GM18951 (cell line): ENCODE measurements at regions not wholly inside any gene's neighbourhood (a gene's known extent, or its start where the extent isn't known, plus 50 kb on each side); places are given as distances from the start of the nearest gene placed in this dataset.

Source experiments
- POLR2A ChIP-seq: IDR thresholded peaks from 4 replicates; pipeline ENCODE4 v1.6.1; 2011; ENCODE audit warnings: mild to moderate bottlenecking; ENCODE audit not compliant: insufficient read length, insufficient read depth; ENCODE audit errors: extremely low read depth
- in situ Hi-C: fragments of 300-500 bp; cut with MboI; formaldehyde crosslinking; loops from one replicate; pipeline ENCODE4 v1.12.0; 2022; ENCODE audit warnings: low sequenced_read_pairs, mixed read lengths, inconsistent platforms; ENCODE audit not compliant: unreplicated experiment

DNA sequence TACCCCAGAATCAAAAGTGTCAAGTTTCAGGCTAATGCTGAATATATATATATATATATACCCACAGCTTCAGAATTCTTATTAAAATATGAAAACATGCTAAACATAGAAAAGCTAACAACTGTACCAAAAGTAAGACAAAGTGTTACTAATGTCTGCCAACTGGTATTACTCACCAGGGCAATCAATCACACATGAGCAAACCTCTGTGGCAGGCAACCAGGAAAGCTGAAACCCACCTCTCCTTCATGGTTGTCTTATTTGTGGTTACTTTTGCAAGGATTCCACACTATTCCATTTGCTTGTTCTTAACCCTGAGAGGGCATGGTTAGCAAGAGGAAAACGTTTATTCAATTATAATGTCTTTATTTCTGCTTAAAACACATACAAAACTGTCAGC, 512.3 kb upstream of the MDFIC2 start:
- in situ Hi-C loops: no loop called here
- TF ChIP-seq POLR2A: no peak

DNA sequence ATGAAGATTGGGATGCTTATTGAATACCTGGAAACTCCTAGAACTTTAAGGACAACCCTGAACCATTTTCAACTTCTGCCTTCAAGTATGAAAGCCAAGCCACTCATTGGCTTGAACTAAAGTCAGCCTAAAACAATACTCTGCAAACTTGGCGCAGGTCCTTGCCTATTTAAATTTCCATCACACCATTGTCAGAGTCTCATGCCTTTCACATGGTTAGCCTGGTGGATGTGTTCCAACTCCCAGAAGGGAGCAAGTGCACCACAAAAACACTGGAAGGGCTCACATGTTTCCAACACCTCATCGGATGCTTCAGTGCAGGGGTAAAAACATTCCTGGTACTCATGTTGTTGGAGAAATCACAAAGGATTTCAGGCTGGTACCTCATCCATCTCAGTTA, 511.6 kb upstream of the MDFIC2 start:
- no peak for TF ChIP-seq POLR2A
- in situ Hi-C loops: no loop called here

DNA sequence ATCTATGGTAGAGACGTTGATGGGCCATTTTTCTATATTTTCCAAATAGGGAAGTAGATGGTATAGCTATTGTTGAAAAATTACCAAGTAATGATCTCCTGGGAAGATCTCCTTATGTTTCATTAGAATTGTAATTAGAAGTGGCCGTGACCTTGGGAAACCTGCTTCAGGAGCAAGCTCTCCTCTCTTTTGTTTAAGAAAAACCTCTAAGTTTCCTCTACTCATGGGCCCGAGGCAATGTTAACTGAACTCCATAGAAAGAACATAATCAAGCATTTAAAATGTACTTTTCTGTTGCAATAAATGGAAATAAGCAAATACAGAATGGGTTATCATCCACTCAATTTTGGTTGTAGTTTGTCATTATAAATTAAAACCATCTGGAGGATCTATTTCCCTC, 511.2 kb upstream of the MDFIC2 start:
- in situ Hi-C loops: no loop called here
- TF ChIP-seq POLR2A: no peak

DNA sequence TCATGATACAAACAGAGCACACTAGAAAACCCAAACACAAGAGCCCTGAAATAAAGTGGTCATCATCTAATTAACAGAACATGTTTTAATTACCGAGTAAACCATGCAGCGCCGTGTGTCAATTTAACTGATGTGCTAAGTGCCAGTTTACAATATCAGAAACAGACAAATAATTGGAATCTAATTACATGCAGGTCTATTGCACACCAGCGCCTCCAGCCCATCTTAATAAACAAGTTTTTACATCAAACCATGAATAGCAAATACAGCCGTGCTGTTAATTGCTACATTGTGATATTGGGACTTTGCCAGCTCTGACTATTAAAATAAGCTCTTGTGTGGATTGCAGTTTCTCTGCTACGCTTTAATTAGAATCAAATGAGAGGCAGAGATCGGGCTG, 510.2 kb upstream of the MDFIC2 start:
- in situ Hi-C loops: no loop called here
- TF ChIP-seq POLR2A: no peak

DNA sequence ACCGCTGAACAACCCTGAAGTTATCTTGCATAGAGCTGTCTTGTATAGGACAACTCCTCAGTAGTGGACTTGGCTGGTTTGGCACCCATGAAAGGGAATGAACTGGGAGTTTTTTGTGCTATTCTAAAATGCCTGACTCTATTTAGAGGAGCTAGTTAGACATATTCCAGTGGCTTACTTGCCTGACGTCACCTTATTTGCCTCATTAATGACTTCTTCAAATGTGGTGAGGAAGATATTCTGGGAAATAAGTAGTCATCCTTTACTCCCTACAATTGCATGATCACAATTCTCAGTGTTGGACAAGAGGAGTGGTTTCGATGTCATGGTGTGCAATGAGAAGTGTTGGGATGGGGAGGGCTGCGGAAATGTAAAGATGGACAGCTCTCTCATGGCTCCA, 509.2 kb upstream of the MDFIC2 start:
- in situ Hi-C loops: no loop called here
- no peak for TF ChIP-seq POLR2A

DNA sequence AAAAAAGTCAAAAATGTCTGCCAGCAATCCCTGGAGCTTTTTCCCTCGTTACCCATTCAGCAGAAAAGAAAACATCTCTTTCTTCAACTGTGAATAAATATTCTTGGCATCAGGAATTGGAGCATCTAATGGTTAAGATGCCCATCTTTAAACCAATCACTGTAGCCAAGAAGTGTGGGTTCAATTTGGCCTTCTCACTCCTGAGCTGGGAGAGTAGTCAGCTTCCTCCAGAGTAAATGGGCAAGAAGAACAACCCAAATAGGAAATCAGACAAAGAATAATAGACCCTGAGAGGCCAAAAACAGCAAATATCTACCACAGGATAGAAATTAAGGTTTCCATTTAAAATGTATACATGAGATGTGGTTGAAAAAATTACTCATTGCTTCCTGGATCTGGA, 508.0 kb upstream of the MDFIC2 start:
- no peak for TF ChIP-seq POLR2A
- in situ Hi-C loops: no loop called here

DNA sequence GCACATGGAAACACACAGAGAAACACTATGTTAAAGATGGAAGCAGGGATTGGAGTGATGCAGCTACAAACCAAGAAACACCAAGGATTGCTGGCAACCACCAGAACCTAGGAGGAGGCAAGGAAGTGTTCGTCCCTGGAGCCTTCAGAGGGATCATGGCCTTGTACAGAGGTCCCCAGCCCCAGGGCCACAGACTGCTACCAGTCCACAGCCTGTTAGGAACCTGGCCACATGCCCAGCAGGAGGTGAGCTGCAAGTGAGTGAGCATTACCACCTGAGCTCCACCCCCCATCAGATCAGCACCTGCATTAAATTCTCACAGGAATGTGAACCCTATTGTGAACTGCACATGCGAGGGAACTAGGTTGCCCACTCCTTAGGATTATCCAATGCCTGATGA, 505.7 kb upstream of the MDFIC2 start:
- TF ChIP-seq POLR2A: no peak
- in situ Hi-C loops: no loop called here

DNA sequence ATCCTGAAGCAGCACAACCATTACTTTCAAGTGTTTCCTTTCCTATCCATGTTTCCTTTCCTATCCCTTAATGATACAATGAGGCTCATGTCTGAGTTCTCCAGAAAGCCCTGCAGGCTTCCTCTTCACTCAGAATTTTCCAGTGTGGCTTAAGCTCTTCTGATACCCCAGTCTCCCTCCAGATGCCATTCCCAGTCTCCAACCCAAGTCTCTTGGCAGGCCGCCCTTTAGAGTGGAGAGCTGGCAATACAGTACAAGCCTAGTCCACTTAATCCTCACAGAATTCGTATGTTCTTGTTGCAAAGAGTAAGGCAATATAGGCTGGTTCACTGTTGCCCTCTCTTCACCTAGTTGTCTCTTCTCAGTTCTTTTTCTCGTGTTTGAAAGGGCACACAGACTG, 503.9 kb upstream of the MDFIC2 start:
- no peak for TF ChIP-seq POLR2A
- in situ Hi-C loops: no loop called here

DNA sequence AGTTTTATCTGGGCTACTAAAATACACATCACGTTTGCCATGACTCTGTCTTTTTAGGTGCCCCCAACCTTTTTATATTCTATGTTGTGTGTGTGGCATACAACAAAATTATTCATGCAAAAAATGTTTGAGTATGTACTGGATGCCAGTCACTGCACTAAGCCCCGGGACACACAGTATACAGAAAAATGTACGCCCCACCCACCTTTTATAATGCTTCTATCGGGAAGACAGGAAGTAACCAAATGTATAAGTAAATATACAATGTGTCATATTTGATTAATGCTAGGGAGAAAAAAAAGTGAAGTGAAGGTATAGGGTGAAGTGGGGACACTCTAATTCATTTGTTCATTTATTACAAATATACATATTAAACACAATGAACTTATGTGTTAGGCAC, 503.4 kb upstream of the MDFIC2 start:
- no peak for TF ChIP-seq POLR2A
- in situ Hi-C loops: no loop called here

DNA sequence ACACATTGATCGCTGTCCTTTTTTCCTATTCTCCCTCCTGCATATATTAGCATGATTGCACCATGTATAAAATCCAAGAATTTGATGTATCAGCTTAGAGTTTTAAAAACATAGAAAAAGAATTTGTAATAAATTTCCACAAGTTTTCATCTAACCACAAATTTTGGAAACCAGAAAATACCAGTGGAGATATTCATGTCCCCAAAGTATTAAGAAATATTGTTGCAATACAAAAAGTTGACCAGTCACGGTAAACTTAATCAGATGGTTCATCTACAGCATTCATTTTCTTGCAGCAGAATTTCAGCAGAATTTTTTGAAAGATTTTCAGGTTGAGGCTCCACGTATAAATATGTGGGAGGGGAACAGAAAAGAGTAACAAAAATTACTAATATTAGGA, 500.9 kb upstream of the MDFIC2 start:
- in situ Hi-C loops: no loop called here
- TF ChIP-seq POLR2A: no peak

DNA sequence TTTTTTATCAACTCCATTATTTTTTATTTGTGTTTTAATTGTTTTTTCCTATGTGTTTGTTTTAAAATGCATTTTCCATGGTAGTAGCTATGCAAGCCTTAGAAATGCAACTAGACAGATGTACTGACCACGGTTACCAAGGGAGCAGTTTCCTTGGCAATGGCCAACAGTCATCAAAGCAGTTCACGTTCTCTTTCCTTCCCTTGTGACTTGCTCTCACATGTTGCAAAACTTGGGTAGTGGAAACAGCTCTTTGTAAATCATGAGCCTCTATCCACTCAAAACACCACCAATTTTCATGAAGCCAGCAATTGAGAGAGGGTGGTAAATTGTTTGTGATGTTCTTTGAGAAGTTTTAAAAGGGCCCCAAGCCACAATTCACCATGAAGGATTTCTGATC, 499.4 kb upstream of the MDFIC2 start:
- TF ChIP-seq POLR2A: no peak

DNA sequence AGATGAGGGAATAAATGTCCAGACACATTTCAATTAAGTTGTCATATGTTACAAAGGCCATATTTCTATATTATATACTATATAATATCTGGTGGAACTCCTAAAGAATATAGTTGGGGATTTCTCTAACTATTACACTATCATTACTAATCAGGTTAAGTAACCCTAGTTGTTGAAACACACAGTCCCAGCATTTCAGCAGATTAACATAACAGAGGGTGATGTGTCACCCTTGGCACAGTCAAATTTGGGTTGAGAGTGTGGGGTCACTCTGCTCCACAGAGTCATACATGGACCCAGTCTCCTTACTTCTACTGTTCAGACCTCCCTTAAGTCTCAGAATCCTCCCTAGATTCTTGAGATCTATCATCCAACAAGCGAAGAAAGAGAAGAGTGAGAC, 496.4 kb upstream of the MDFIC2 start:
- in situ Hi-C loops: no loop called here
- TF ChIP-seq POLR2A: no peak

More for the DNA sequence above, 499.4 kb upstream of the MDFIC2 start:
- in situ Hi-C loops: no loop called here

DNA sequence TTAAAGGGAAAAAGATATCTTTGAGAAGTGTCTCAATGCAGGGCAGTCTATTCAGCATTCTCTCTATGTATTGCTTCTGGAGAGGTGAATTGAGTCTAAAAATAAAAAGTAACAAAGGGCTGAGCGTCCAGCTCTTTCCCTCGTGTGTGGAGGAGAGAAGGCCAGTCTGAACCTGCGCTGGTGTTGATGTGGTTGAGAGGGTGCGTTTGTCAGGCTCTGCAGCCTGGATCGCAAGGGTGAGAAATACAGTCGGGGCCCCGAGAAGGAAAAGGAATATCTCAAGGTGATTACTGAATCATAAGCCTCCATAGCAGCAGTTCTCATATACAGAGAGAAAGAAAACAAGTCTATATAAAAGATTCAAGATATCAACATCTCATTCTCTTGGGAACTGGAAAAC, 494.1 kb upstream of the MDFIC2 start:
- TF ChIP-seq POLR2A: no peak
- in situ Hi-C loops: no loop called here

DNA sequence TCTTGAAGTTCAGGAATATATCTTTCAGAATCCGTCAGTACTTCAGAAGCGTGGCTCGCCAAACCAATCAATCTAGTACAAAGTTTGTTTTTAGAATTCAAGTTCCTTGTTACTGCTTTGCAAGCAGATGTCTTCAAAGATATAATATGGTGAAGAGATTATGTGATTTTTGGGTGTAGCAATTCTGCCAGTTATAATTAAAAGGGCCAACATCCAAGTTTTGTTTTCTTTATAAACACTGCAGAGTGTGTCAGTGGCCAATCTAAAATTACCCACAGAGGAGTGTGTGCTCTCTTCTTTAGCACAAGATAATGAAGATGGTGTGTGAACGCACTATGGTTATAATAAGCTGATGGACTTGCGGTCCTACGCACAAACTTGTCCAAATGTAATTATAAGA, 493.6 kb upstream of the MDFIC2 start:
- in situ Hi-C loops: no loop called here
- no peak for TF ChIP-seq POLR2A
